ENCODE measurements at regions not wholly inside any gene's neighbourhood (a gene's known extent, or its start where the extent isn't known, plus 50 kb on each side); places are given as distances from the start of the nearest gene placed in this dataset.

- DNase-seq (ENCODE audit: low spot score), result no peak
Measured at GRCh38 chr1:163744301-163744887, 422.6 kb downstream of the NUF2 start.

GRCh38 chr1:163745204-163745603 is 423.4 kb downstream of the NUF2 start:
- DNase-seq (ENCODE audit: low spot score), result no peak

GRCh38 chr1:163747261-163747660 is 425.5 kb downstream of the NUF2 start:
- DNase-seq (ENCODE audit: low spot score), result no peak

- no peak for DNase-seq (ENCODE audit: low spot score)
Measured at GRCh38 chr1:163747855-163748254, 426.1 kb downstream of the NUF2 start.

GRCh38 chr1:163758977-163759670 is 437.4 kb downstream of the NUF2 start:
- DNase-seq (ENCODE audit: low spot score), result no peak

GRCh38 chr1:163761898-163762297 is 440.1 kb downstream of the NUF2 start:
- DNase-seq (ENCODE audit: low spot score), result no peak

- no peak for DNase-seq (ENCODE audit: low spot score)
Measured at GRCh38 chr1:163766257-163766918, 444.6 kb downstream of the NUF2 start.

- DNase-seq (ENCODE audit: low spot score), result no peak
Measured at GRCh38 chr1:163768576-163768975, 446.8 kb downstream of the NUF2 start.

- DNase-seq (ENCODE audit: low spot score), result no peak
Measured at GRCh38 chr1:163770265-163770664, 448.5 kb downstream of the NUF2 start.

- DNase-seq (ENCODE audit: low spot score), result no peak
Measured at GRCh38 chr1:163771637-163772036, 449.9 kb downstream of the NUF2 start.

GRCh38 chr1:163772246-163772645 is 450.5 kb downstream of the NUF2 start:
- DNase-seq (ENCODE audit: low spot score), result no peak

- DNase-seq (ENCODE audit: low spot score), result no peak
Measured at GRCh38 chr1:163773396-163773795, 451.6 kb downstream of the NUF2 start.

- DNase-seq (ENCODE audit: low spot score), result no peak
Measured at GRCh38 chr1:163774401-163774945, 452.7 kb downstream of the NUF2 start.

GRCh38 chr1:163774978-163775620 is 453.3 kb downstream of the NUF2 start:
- DNase-seq (ENCODE audit: low spot score), result no peak

GRCh38 chr1:163777205-163777604 is 455.5 kb downstream of the NUF2 start:
- no peak for DNase-seq (ENCODE audit: low spot score)

- no peak for DNase-seq (ENCODE audit: low spot score)
Measured at GRCh38 chr1:163781146-163781545, 459.4 kb downstream of the NUF2 start.

- DNase-seq (ENCODE audit: low spot score), result no peak
Measured at GRCh38 chr1:163785868-163786405, 464.2 kb downstream of the NUF2 start.

- no peak for DNase-seq (ENCODE audit: low spot score)
Measured at GRCh38 chr1:163789911-163790310, 468.2 kb downstream of the NUF2 start.

GRCh38 chr1:163794551-163794950 is 472.8 kb downstream of the NUF2 start:
- DNase-seq (ENCODE audit: low spot score), result no peak

GRCh38 chr1:163796394-163796821 is 474.7 kb downstream of the NUF2 start:
- DNase-seq (ENCODE audit: low spot score), result no peak

- DNase-seq (ENCODE audit: low spot score), result no peak
Measured at GRCh38 chr1:163797816-163798215, 476.1 kb downstream of the NUF2 start.

GRCh38 chr1:163799190-163799805 is 477.5 kb downstream of the NUF2 start:
- no peak for DNase-seq (ENCODE audit: low spot score)
